CD4-positive, alpha-beta T cell (primary cell): ENCODE measurements at regions not wholly inside any gene's neighbourhood (a gene's known extent, or its start where the extent isn't known, plus 50 kb on each side); places are given as distances from the start of the nearest gene placed in this dataset.

Experiments
- ATAC-seq: fragments of 200-7000 bp; cut with Tn5 transposase; one replicate; pipeline ENCODE4 v1.10.0; 2022; ENCODE audit warnings: mild to moderate bottlenecking; ENCODE audit not compliant: poor library complexity
- CTCF ChIA-PET: fragments of 350-600 bp; sonication (Branson Sonifier 250); formaldehyde crosslinking; loops from one replicate; lab custom pipeline; 2021; ENCODE audit warnings: antibody characterized with exemption, inconsistent platforms; lab: Charles Lee
- POLR2A ChIA-PET: fragments of 350-600 bp; sonication (Branson Sonifier 250); formaldehyde crosslinking; loops from one replicate; lab custom pipeline; 2021; ENCODE audit warnings: antibody characterized with exemption, inconsistent platforms; lab: Charles Lee
- DNase-seq, 14 experiments: peaks; one replicate each; pipeline ENCODE4 v3.0.0-alpha.2; 2013 to 2020; ENCODE audit warnings: mixed read lengths in 2 of 14
- H3K27ac ChIP-seq, 2 donors: one replicate each; pipeline versions ENCODE4 v1.5.1 to v1.7.0; 2013; ENCODE audit warnings: low read length in 2 of 2, low read depth in 1 of 2, mild to moderate bottlenecking in 1 of 2
- H3K27me3 ChIP-seq, 2 experiments: 1 replicate in 1 of 2; 2 replicates in 1 of 2; pipeline versions ENCODE4 v1.6.1 to v1.7.0; 2013; ENCODE audit warnings: low read length in 2 of 2, control low read depth in 1 of 2, mild to moderate bottlenecking in 1 of 2, moderate library complexity in 1 of 2; ENCODE audit not compliant: insufficient read depth in 2 of 2, control insufficient read depth in 1 of 2
- H3K36me3 ChIP-seq: one replicate; pipeline ENCODE4 v1.6.1; 2013; ENCODE audit warnings: low read length, control low read depth; ENCODE audit not compliant: insufficient read depth
- H3K4me1 ChIP-seq: one replicate; pipeline ENCODE4 v1.6.1; 2013; ENCODE audit warnings: low read length, control low read depth; ENCODE audit not compliant: insufficient read depth
- H3K4me3 ChIP-seq: one replicate; pipeline ENCODE4 v1.5.1; 2013; ENCODE audit warnings: mild to moderate bottlenecking, low read length, moderate library complexity
- H3K9me3 ChIP-seq, 2 experiments: 1 replicate in 1 of 2; 2 replicates in 1 of 2; pipeline versions ENCODE4 v1.6.1 to v1.7.0; 2013; ENCODE audit warnings: low read length in 2 of 2, mild to moderate bottlenecking in 2 of 2, control low read depth in 1 of 2, moderate library complexity in 1 of 2; ENCODE audit not compliant: control insufficient read depth in 1 of 2, insufficient read depth in 1 of 2
- H3K27ac Mint-ChIP-seq: one replicate; pipeline ENCODE4 v1.8.0; 2020; ENCODE audit warnings: mixed read lengths
- H3K27me3 Mint-ChIP-seq: one replicate; pipeline ENCODE4 v1.8.0; 2021; ENCODE audit warnings: mixed read lengths
- H3K36me3 Mint-ChIP-seq: one replicate; pipeline ENCODE4 v1.8.0; 2021; ENCODE audit warnings: low read depth, mixed read lengths
- H3K4me1 Mint-ChIP-seq: one replicate; pipeline ENCODE4 v1.8.0; 2021; ENCODE audit warnings: low read depth, mixed read lengths
- H3K4me3 Mint-ChIP-seq: one replicate; pipeline ENCODE4 v1.8.0; 2020; ENCODE audit warnings: mild to moderate bottlenecking, mixed read lengths
- H3K9me3 Mint-ChIP-seq: one replicate; pipeline ENCODE4 v1.8.0; 2020; ENCODE audit warnings: mixed read lengths
- CTCF ChIP-seq: fragments of 200-600 bp; IDR thresholded peaks from one replicate; pipeline ENCODE4 v1.8.0; 2022; ENCODE audit warnings: antibody characterized with exemption, mild to moderate bottlenecking
- intact Hi-C, 2 experiments: fragments of 100-400 bp; cut with DNase I in 1 of 2; cut with micrococcal nuclease in 1 of 2; formaldehyde crosslinking; loops; one replicate each; pipeline versions ENCODE4 v1.15.1 to v1.9.0; 2023 to 2025; cut with DNase I, micrococcal nuclease

GRCh38 chr5:93150311-93151012 lies 430.6 kb downstream of the NR2F1-AS1 start:
- intact Hi-C loops: no loop called here
- Mint-ChIP-seq H3K4me3 (no peak overlapping the region), H3K9me3 (no peaks in the 10 kb centered on the region), H3K27ac (no peak overlapping the region), H3K27me3 (no peaks in the 10 kb centered on the region), H3K4me1 (no peaks in the 10 kb centered on the region), H3K36me3 (no peaks in the 10 kb centered on the region)
- DNase-seq (no peak), ATAC-seq (no peak)
- ChIA-PET CTCF (no interaction called here), POLR2A (no interaction called here)
- TF ChIP-seq CTCF: no peak
- Histone ChIP-seq H3K27me3 (no peaks in the 10 kb centered on the region), H3K4me3 (no peak overlapping the region), H3K36me3 (no peaks in the 10 kb centered on the region), H3K4me1 (no peaks in the 10 kb centered on the region), H3K9me3 (no peaks in the 10 kb centered on the region), H3K27ac (no peak overlapping the region)

- no peaks in the 10 kb centered on the region for H3K27me3 ChIP-seq
- Mint-ChIP-seq H3K9me3 (peaks cover 3% of the 10 kb centered on the region), H3K27ac (no peak overlapping the region), H3K4me3 (no peak overlapping the region), H3K4me1 (no peaks in the 10 kb centered on the region), H3K27me3 (no peaks in the 10 kb centered on the region), H3K36me3 (no peaks in the 10 kb centered on the region)
- H3K9me3 ChIP-seq: peaks cover 0 to 6% of the 10 kb centered on the region in 2 experiments
- no peaks in the 10 kb centered on the region for H3K36me3 ChIP-seq
- no peak overlapping the region for H3K4me3 ChIP-seq
- ATAC-seq: no peak
- ChIA-PET CTCF (no interaction called here), POLR2A (no interaction called here)
- no peak for TF ChIP-seq CTCF
- H3K27ac ChIP-seq: no peak overlapping the region
- DNase-seq: no peak
- H3K4me1 ChIP-seq: no peaks in the 10 kb centered on the region
- intact Hi-C loops: no loop called here
Observed at GRCh38 chr5:93145767-93146166, 435.3 kb downstream of the NR2F1-AS1 start.

- H3K4me1 Mint-ChIP-seq: no peaks in the 10 kb centered on the region
- ATAC-seq (no peak), DNase-seq (no peak)
- no peaks in the 10 kb centered on the region for H3K4me1 ChIP-seq
- no peak overlapping the region for H3K27ac Mint-ChIP-seq
- peaks cover 0 to 6% of the 10 kb centered on the region in 2 experiments for H3K9me3 ChIP-seq
- no peaks in the 10 kb centered on the region for H3K36me3 Mint-ChIP-seq
- no peak for TF ChIP-seq CTCF
- ChIA-PET CTCF (no interaction called here), POLR2A (no interaction called here)
- intact Hi-C loops: no loop called here
- H3K27me3 Mint-ChIP-seq: no peaks in the 10 kb centered on the region
- no peak overlapping the region for H3K27ac ChIP-seq
- H3K9me3 Mint-ChIP-seq: peaks cover 5% of the 10 kb centered on the region
- no peak overlapping the region for H3K4me3 ChIP-seq
- H3K27me3 ChIP-seq: no peaks in the 10 kb centered on the region
- no peak overlapping the region for H3K4me3 Mint-ChIP-seq
- H3K36me3 ChIP-seq: no peaks in the 10 kb centered on the region
Observed at GRCh38 chr5:93145019-93145418, 436.0 kb downstream of the NR2F1-AS1 start.
